K562 (cell line): ENCODE measurements at regions not wholly inside any gene's neighbourhood (a gene's known extent, or its start where the extent isn't known, plus 50 kb on each side); places are given as distances from the start of the nearest gene placed in this dataset.

Source experiments
- ATAC-seq: fragments of 200-7000 bp; cut with Tn5 transposase; 3 replicates; pipeline ENCODE4 v1.9.1; 2020; ENCODE audit warnings: moderate library complexity
- BruUV-seq: library from RNA; stranded (reverse); fragments of 400-500 nt; replicated peaks from 2 replicates; lab custom pipeline; 2021; lab: Mats Ljungman, UMichigan
- CTCF ChIA-PET: fragments of 300-600 bp; formaldehyde crosslinking; extraction: SDS; loops from one replicate; lab custom pipeline; 2021; ENCODE audit warnings: low intra/inter-chr PET ratio; lab: Yijun Ruan, JAX
- POLR2A ChIA-PET: fragments of 300-600, 350-650 bp; sonication (Branson Sonifier 250); formaldehyde crosslinking; extraction: SDS; loops from one replicate; lab custom pipeline; 2021; ENCODE audit warnings: antibody characterized with exemption, inconsistent platforms; lab: Yijun Ruan, JAX
- DNase-seq, 4 experiments: peaks; one replicate each; pipeline versions ENCODE4 v3.0.0 to v3.0.0-alpha.2; 2011 to 2018; ENCODE audit warnings: low spot score in 3 of 4, mixed read lengths in 3 of 4; ENCODE audit errors: extremely low read depth in 1 of 4
- FAIRE-seq: peaks from 2 replicates; lab custom pipeline; 2011; peaks lifted over from hg19 to GRCh38; lab: Jason Lieb, UNC
- H2AFZ ChIP-seq: 2 replicates; pipeline ENCODE4 v1.6.0; 2011; ENCODE audit warnings: low read depth, low read length, control low read depth, inconsistent platforms
- H3K27ac ChIP-seq: fragments of 200-600 bp; 3 replicates; pipeline ENCODE4 v1.8.0; 2011; ENCODE audit warnings: low read depth, mild to moderate bottlenecking, control low read depth, inconsistent platforms, low read length, moderate library complexity, mixed read lengths; ENCODE audit errors: extremely low read depth
- H3K27me3 ChIP-seq, 2 experiments: fragments of 300-600 bp in 1 of 2; 2 replicates in 1 of 2; 3 replicates in 1 of 2; pipeline versions ENCODE4 v1.6.0 to v1.8.0; 2011; ENCODE audit warnings: inconsistent platforms in 2 of 2, low read length in 2 of 2, mild to moderate bottlenecking in 1 of 2, mixed read lengths in 1 of 2, moderate library complexity in 1 of 2; ENCODE audit not compliant: control insufficient read depth in 2 of 2, insufficient read depth in 2 of 2
- H3K36me3 ChIP-seq: fragments of 300-600 bp; 3 replicates; pipeline ENCODE4 v1.8.0; 2011; ENCODE audit warnings: mild to moderate bottlenecking, low read length, inconsistent platforms; ENCODE audit not compliant: control insufficient read depth, insufficient read depth
- H3K4me1 ChIP-seq, 2 experiments: fragments of 200-600 bp in 1 of 2; replicated peaks in 1 of 2; 2 replicates in 1 of 2; 3 replicates in 1 of 2; pipeline versions ENCODE4 v1.5.1 to v1.8.0; 2011; ENCODE audit warnings: inconsistent platforms in 2 of 2, low read length in 2 of 2, mild to moderate bottlenecking in 1 of 2, mixed read lengths in 1 of 2, moderate library complexity in 1 of 2; ENCODE audit not compliant: control insufficient read depth in 2 of 2, insufficient read depth in 2 of 2
- H3K4me2 ChIP-seq: 2 replicates; pipeline ENCODE4 v1.6.1; 2011; ENCODE audit warnings: low read length, control low read depth, inconsistent platforms, mixed read lengths; ENCODE audit not compliant: insufficient read depth
- H3K4me3 ChIP-seq: fragments of 200-600 bp; sonication (generic), shearing (Covaris generic); 2 replicates; pipeline ENCODE4 v1.5.1; 2016; ENCODE audit warnings: control low read depth, inconsistent platforms
- H3K79me2 ChIP-seq: fragments of 200-600 bp; 3 replicates; pipeline ENCODE4 v1.8.0; 2011; ENCODE audit warnings: low read length, inconsistent platforms; ENCODE audit not compliant: control insufficient read depth, insufficient read depth
- H3K9ac ChIP-seq, 2 experiments: 2 replicates each; pipeline versions ENCODE4 v1.6.0 to v1.6.1; 2011; ENCODE audit warnings: low read depth in 2 of 2, low read length in 2 of 2, control low read depth in 1 of 2, inconsistent platforms in 1 of 2, mild to moderate bottlenecking in 1 of 2, mixed read lengths in 1 of 2; ENCODE audit not compliant: insufficient read depth in 1 of 2
- H3K9me1 ChIP-seq: one replicate; pipeline ENCODE4 v1.6.0; 2011; ENCODE audit warnings: inconsistent platforms, mild to moderate bottlenecking, low read length, moderate library complexity; ENCODE audit not compliant: control insufficient read depth, insufficient read depth
- H3K9me3 ChIP-seq: replicated peaks from 2 replicates; pipeline ENCODE4 v1.5.1; 2011; ENCODE audit warnings: low read depth, low read length, inconsistent platforms; ENCODE audit not compliant: control insufficient read depth, insufficient read depth
- H4K20me1 ChIP-seq: replicated peaks from 2 replicates; pipeline ENCODE4 v1.6.1; 2011; ENCODE audit warnings: low read length, inconsistent platforms, mixed read lengths; ENCODE audit not compliant: control insufficient read depth, insufficient read depth
- CBX3 ChIP-seq, 2 experiments: IDR thresholded peaks; 1 replicate in 1 of 2; 2 replicates in 1 of 2; pipeline ENCODE4 v1.6.1; 2012; ENCODE audit warnings: inconsistent platforms in 2 of 2, low read length in 2 of 2, borderline replicate concordance in 1 of 2, control low read depth in 1 of 2
- CHD4 ChIP-seq: fragments of 200-600 bp; sonication (generic); IDR thresholded peaks from 3 replicates; pipeline ENCODE4 v1.6.1; 2012; ENCODE audit warnings: low read depth, mild to moderate bottlenecking, mixed read lengths, low read length, inconsistent platforms; ENCODE audit not compliant: insufficient read depth, insufficient replicate concordance, poor library complexity, severe bottlenecking
- DNMT1 ChIP-seq: fragments of 450-650 bp; IDR thresholded peaks from 2 replicates; pipeline ENCODE4 v1.6.1; 2016; ENCODE audit warnings: antibody characterized with exemption, mild to moderate bottlenecking
- FOXK2 ChIP-seq, 2 experiments: fragments of 450-650 bp; IDR thresholded peaks in 1 of 2; conservative IDR thresholded peaks in 1 of 2; 2 replicates each; pipeline ENCODE4 v1.6.1; 2016; ENCODE audit warnings: low read depth in 2 of 2, mild to moderate bottlenecking in 1 of 2
- HES1 ChIP-seq: fragments of 450-650 bp; IDR thresholded peaks from 2 replicates; pipeline ENCODE4 v1.6.1; 2016; ENCODE audit warnings: low read depth, mild to moderate bottlenecking, moderate library complexity
- KAT7 ChIP-seq: sonication (generic); formaldehyde crosslinking; IDR thresholded peaks from 2 replicates; pipeline ENCODE4 v1.8.0; 2022; ENCODE audit warnings: missing genetic modification reagents, mild to moderate bottlenecking, borderline replicate concordance
- MAX ChIP-seq: sonication (generic); formaldehyde crosslinking; IDR thresholded peaks from 2 replicates; pipeline ENCODE4 v1.9.0; 2022; ENCODE audit warnings: mild to moderate bottlenecking, missing genetic modification reagents
- MCM7 ChIP-seq, 2 experiments: fragments of 450-650 bp; IDR thresholded peaks; 2 replicates each; pipeline ENCODE4 v1.6.1; 2016 to 2018
- MEF2A ChIP-seq: IDR thresholded peaks from 2 replicates; pipeline ENCODE4 v1.6.1; 2011; ENCODE audit warnings: low read depth, mild to moderate bottlenecking, low read length, moderate library complexity; ENCODE audit not compliant: control insufficient read depth
- MYBL2 ChIP-seq, 2 experiments: fragments of 450-650 bp in 1 of 2; sonication (generic) in 1 of 2; formaldehyde crosslinking in 1 of 2; IDR thresholded peaks; 2 replicates each; pipeline versions ENCODE4 v1.6.1 to v1.8.1; 2017 to 2022; ENCODE audit warnings: borderline replicate concordance in 1 of 2, inconsistent platforms in 1 of 2, low read depth in 1 of 2, mild to moderate bottlenecking in 1 of 2, missing genetic modification reagents in 1 of 2, moderate library complexity in 1 of 2
- PCBP1 ChIP-seq: fragments of 200-400 bp; formaldehyde crosslinking; IDR thresholded peaks from 2 replicates; pipeline ENCODE4 v1.6.1; 2018; ENCODE audit warnings: mild to moderate bottlenecking, low read depth, low read length; ENCODE audit not compliant: poor library complexity, severe bottlenecking
- RCOR1 ChIP-seq, 2 experiments: IDR thresholded peaks; 2 replicates each; pipeline ENCODE4 v1.6.1; 2012; ENCODE audit warnings: low read depth in 2 of 2, low read length in 2 of 2, borderline replicate concordance in 1 of 2, improper control_type of control experiment in 1 of 2
- RFX7 ChIP-seq: fragments of 250-450 bp; sonication (Bioruptor Pico); IDR thresholded peaks from 2 replicates; pipeline ENCODE4 v1.5.1; 2021; ENCODE audit warnings: mild to moderate bottlenecking
- ZNF232 ChIP-seq: sonication (generic); formaldehyde crosslinking; IDR thresholded peaks from 2 replicates; pipeline ENCODE4 v1.8.0; 2022; ENCODE audit warnings: mild to moderate bottlenecking, missing genetic modification reagents
- ZNF639 ChIP-seq, 2 experiments: fragments of 200-800 bp in 1 of 2; sonication (Bioruptor generic) in 1 of 2; sonication (generic) in 1 of 2; formaldehyde crosslinking in 1 of 2; IDR thresholded peaks in 1 of 2; conservative IDR thresholded peaks in 1 of 2; 2 replicates each; pipeline versions ENCODE4 v1.5.0 to v1.6.1; 2016 to 2020; ENCODE audit warnings: missing compliant biosample characterization in 1 of 2, missing genetic modification characterization in 1 of 2, missing genetic modification reagents in 1 of 2
- ZNF778 ChIP-seq: fragments of 450-650 bp; formaldehyde crosslinking; IDR thresholded peaks from 2 replicates; pipeline ENCODE4 v1.4.0; 2020; ENCODE audit warnings: mild to moderate bottlenecking, moderate library complexity
- ZNF79 ChIP-seq: fragments of 250-450 bp; sonication (Bioruptor Pico); IDR thresholded peaks from 2 replicates; pipeline ENCODE4 v1.4.0; 2020; ENCODE audit warnings: low read depth, mild to moderate bottlenecking, moderate library complexity
- WGBS: fragments of 100-300 bp; shearing (Covaris generic); methylation state at CpG from one replicate; pipeline ENCODE4 v1.1.6; 2016; ENCODE audit warnings: low coverage, mixed read lengths; ENCODE audit not compliant: insufficient coverage; ENCODE audit errors: missing lambda C conversion rate; 5-methylcytosine and 5-hydroxymethylcytosine counted together
- in situ Hi-C: fragments of 300-500 bp; cut with MboI; formaldehyde crosslinking; loops from 4 replicates; pipeline ENCODE4 v1.15.0; 2018; ENCODE audit warnings: inconsistent platforms, mixed read lengths
- intact Hi-C: fragments of 100-400 bp; cut with micrococcal nuclease; formaldehyde crosslinking; loops from 2 replicates; pipeline ENCODE4 v1.14.2; 2022

- DNase-seq (peak in 1 of 4 experiments; percentile 7), ATAC-seq (peak; percentile 58)
- no peaks in the 10 kb centered on the region for H3K9me1 ChIP-seq
- no TSS peak for BruUV-seq
- H3K79me2 ChIP-seq, result no peaks in the 10 kb centered on the region
- ChIA-PET POLR2A (no interaction called here), CTCF (no interaction called here)
- H3K27me3 ChIP-seq, result peaks cover 31 to 63% of the 10 kb centered on the region in 2 experiments
- intact Hi-C loops, result no loop called here
- H3K36me3 ChIP-seq, result no peaks in the 10 kb centered on the region
- no peaks in the 10 kb centered on the region for H4K20me1 ChIP-seq
- 0 out of 2 replicates have a peak overlapping the region, but pooled peaks have one; percentile 59 for H2AFZ ChIP-seq
- peaks cover 6% of the 10 kb centered on the region for H3K9me3 ChIP-seq
- H3K4me2 ChIP-seq, result no peak overlapping the region
- no peak overlapping the region for H3K4me3 ChIP-seq
- 14% methylated on average over 12 of the region's 15 CpGs for WGBS
- H3K4me1 ChIP-seq, result peaks cover 3 to 6% of the 10 kb centered on the region in 2 experiments; a peak in 4 of 5 replicates
- H3K9ac ChIP-seq, result 0 out of 4 replicates have a peak overlapping the region, but pooled peaks of 1 of the 2 experiments have one; percentile 35
- in situ Hi-C loops, result no loop called here
- no peak for TF ChIP-seq FOXK2 (conservative IDR thresholded peaks at IDR 0.05 in 1 of 2, IDR thresholded peaks at IDR 0.05 in 1 of 2; ENCODE audit: low read depth in 2 of 2)
- no peak for TF ChIP-seq HES1
- no peak for TF ChIP-seq CHD4
- TF ChIP-seq MAX, result no peak
- no peak for TF ChIP-seq RFX7 (CRISPR knock-in tag)
- no peak for TF ChIP-seq RCOR1 (IDR thresholded peaks at IDR 0.05; ENCODE audit: borderline replicate concordance in 1 of 2, low read depth in 2 of 2, low read length in 2 of 2)
- no peak for TF ChIP-seq MYBL2 (IDR thresholded peaks at IDR 0.05; ENCODE audit: low read depth)
- no peak for TF ChIP-seq MYBL2 (CRISPR knock-in tag; IDR thresholded peaks at IDR 0.05; ENCODE audit: borderline replicate concordance)
- no peak for TF ChIP-seq KAT7 (CRISPR knock-in tag)
- no peak for TF ChIP-seq MCM7 (IDR thresholded peaks at IDR 0.05)
- no peak for TF ChIP-seq PCBP1
- TF ChIP-seq ZNF79, result no peak
- no peak for TF ChIP-seq ZNF639 (CRISPR knock-in tag; conservative IDR thresholded peaks at IDR 0.05 in 1 of 2, IDR thresholded peaks at IDR 0.05 in 1 of 2)
- TF ChIP-seq MEF2A, result no peak
- no peak for TF ChIP-seq CBX3 (IDR thresholded peaks at IDR 0.05; ENCODE audit: borderline replicate concordance in 1 of 2, low read length in 2 of 2)
- TF ChIP-seq ZNF232 (CRISPR knock-in tag), result no peak
- no peak for TF ChIP-seq DNMT1
- no peak for TF ChIP-seq ZNF778
- TF ChIP-seq, all 486 proteins: peak for 0
- no peak for FAIRE-seq
- no peak overlapping the region for H3K27ac ChIP-seq
These were observed 108.6 kb upstream of the DLG1 start for GRCh38 chr3:197407053-197407452.
